LNCaP clone FGC (cell line): ENCODE measurements at regions not wholly inside any gene's neighbourhood (a gene's known extent, or its start where the extent isn't known, plus 50 kb on each side); places are given as distances from the start of the nearest gene placed in this dataset.

Source experiments
- DNase-seq: peaks from one replicate; pipeline ENCODE4 v3.0.0-alpha.2; 2011; ENCODE audit warnings: low read depth
- H3K4me3 ChIP-seq: 2 replicates; pipeline ENCODE4 v1.5.1; 2011; ENCODE audit warnings: mild to moderate bottlenecking, low read depth, low read length, control low read depth
- TF ChIP-seq, protein P1 (sequence below): IDR thresholded peaks from 2 replicates; pipeline ENCODE4 v1.5.1; 2012; ENCODE audit warnings: mild to moderate bottlenecking; ENCODE audit not compliant: control insufficient read depth, insufficient read depth; ENCODE audit errors: extremely low read depth

DNA sequence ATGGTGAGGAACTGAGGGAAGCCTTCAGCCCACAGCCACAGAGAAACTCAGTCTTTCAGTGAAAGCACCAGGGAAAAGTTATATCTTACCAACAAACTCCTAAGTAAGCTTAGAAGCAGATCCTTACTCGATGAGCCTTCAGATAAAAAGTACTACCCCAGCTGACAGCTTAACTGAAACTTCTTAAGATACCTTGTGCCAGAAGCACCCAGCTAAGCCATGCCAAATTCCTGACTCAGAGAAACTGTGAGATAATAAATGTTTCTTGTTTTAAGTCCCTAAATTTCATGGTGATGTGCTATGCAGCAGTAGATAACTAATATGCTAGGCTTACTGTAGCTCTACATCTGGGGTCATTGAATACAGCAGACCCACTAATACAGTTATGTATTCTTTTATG is 2025.0 kb downstream of the LRRC4C start:
- no peak overlapping the region for H3K4me3 ChIP-seq
- TF ChIP-seq, protein P1, sequence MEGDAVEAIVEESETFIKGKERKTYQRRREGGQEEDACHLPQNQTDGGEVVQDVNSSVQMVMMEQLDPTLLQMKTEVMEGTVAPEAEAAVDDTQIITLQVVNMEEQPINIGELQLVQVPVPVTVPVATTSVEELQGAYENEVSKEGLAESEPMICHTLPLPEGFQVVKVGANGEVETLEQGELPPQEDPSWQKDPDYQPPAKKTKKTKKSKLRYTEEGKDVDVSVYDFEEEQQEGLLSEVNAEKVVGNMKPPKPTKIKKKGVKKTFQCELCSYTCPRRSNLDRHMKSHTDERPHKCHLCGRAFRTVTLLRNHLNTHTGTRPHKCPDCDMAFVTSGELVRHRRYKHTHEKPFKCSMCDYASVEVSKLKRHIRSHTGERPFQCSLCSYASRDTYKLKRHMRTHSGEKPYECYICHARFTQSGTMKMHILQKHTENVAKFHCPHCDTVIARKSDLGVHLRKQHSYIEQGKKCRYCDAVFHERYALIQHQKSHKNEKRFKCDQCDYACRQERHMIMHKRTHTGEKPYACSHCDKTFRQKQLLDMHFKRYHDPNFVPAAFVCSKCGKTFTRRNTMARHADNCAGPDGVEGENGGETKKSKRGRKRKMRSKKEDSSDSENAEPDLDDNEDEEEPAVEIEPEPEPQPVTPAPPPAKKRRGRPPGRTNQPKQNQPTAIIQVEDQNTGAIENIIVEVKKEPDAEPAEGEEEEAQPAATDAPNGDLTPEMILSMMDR, result no peak
- no peak for DNase-seq

DNA sequence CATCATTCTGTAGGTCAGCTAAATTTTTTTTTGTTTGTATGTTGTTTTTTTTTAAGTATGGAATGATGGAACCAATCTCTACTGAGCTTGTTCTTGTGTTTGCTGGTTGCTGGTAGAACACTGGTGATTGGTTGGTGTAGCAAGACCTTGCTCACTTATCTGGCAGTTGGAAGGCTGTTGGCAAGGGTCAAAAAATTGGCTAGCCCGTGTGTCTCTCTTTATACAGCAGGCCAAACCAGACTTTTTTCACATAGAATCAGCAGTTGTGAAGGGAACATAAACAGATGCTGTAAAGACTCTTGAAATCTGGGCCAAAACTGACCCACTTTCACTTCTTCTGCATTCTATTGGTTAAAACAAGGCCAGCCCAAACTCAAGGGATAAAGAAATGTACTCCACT is 2026.5 kb downstream of the LRRC4C start:
- TF ChIP-seq, protein P1, result no peak
- DNase-seq, result no peak
- no peak overlapping the region for H3K4me3 ChIP-seq

DNA sequence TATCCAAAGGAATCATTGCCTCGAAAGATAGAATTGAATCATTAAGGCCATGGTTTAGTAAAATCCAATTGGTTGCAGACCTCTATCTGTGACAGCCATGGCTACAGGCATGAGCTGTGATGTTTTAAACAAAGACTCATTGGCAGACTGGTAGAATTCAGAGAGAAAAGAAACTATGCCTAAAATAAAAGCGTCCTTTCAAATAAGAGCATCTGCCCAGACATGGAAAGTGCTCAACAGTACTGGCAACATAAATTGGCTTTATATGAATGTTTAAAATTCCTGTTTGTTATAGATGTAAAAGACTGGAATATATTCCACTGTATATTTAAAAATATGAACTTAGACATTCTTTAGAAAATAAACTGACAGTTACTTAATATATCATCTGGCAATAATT is 2034.2 kb downstream of the LRRC4C start:
- no peak for DNase-seq
- no peak overlapping the region for H3K4me3 ChIP-seq
- TF ChIP-seq, protein P1, result no peak

DNA sequence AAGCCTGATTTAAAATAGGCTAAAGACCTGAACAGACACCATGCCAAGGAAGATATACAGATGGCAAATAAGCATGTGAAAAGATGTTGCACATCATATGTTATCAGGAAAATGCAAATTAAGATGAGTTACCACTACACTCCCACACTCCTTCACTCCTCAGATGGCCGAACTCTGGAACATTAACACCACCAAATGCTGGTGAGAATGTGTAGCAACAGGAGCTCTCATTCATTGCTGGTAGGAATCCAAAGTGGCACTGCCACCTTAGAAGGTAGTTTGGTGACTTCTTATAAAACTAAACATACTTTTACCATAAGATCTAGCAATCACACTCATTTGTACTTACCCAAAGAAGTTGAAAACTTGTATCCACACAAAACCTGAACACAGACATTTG is 2047.3 kb downstream of the LRRC4C start:
- TF ChIP-seq, protein P1, result no peak
- no peak for DNase-seq
- no peak overlapping the region for H3K4me3 ChIP-seq

DNA sequence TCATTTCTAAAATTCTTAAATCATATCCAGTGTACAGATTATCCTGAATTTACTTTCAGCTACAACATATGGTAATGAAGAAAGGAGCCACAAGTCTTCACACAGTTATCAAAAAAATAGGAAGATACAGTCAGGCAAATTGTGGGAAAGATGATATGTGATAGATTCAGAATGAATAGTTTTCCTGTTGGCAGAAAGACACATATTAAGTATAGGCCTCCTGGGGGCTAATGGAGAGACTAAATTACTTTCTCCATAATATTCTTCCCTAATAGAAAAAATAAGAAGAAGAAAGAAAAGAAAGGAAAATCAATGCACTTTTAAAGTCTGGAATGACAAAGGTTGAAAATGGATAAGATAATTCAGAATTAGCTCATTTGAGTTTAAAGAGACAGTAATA is 2073.5 kb downstream of the LRRC4C start:
- DNase-seq, result no peak
- no peak overlapping the region for H3K4me3 ChIP-seq
- TF ChIP-seq, protein P1, result no peak

DNA sequence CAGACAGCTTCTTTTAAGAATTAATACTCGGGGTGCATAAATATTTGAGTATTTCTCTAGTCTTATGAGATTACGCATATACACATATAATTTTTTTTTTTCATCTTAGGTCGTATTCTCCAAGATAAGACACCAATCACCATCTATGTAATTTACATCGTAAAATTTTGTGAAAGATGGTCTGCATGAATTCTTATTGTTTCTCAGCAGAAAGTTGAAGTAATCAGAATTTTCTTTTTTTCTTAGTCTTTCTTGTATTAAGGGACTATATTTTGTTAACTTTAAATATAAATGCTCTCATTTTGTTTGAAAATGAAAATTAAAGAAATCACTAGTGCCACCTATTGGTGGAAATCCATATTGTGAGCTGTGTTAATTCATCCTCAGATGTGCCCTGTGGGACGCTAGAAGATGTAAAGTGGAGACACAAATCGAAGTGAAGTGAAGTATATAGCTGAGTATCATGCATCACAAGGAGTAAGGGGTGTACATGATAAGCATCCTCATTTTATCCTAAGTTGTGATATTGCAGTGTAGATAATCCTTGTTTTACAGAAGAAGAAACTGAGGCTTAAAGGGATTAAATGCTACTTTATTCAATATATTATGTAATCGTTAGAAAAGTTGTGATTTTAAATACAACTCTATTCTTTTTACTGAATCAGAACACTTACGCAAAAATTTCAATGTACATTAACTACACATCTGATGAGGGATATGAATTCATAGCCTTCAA is 2084.3 kb downstream of the LRRC4C start:
- DNase-seq, result peak; percentile 7
- no peak overlapping the region for H3K4me3 ChIP-seq
- TF ChIP-seq, protein P1, result peak; percentile 68

DNA sequence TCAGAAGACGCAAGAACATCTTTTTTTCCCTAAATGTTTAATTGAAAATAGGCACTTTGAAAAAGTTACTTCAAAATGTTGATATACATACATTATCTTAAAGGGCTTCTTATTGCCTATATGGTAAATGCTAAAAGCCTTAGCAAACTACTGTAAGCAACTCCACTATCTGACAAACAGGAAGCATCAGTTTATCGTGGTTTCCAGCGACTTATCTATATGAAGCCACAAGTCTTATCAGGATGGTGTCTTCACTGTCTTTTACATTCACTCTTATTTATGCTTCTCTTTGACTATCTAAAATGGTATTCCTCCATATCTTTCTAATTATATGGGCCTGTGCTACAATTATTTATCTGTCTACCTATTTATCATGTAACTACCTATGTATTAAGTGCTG is 2091.9 kb downstream of the LRRC4C start:
- DNase-seq, result no peak
- no peak overlapping the region for H3K4me3 ChIP-seq
- TF ChIP-seq, protein P1, result no peak
